IMR-90 (cell line): ENCODE measurements at regions not wholly inside any gene's neighbourhood (a gene's known extent, or its start where the extent isn't known, plus 50 kb on each side); places are given as distances from the start of the nearest gene placed in this dataset.

Experiments
- ATAC-seq: fragments of 200-7000 bp; cut with Tn5 transposase; 2 replicates; pipeline ENCODE4 v1.9.1; 2020; ENCODE audit warnings: low read depth, mild to moderate bottlenecking, moderate library complexity
- BruUV-seq: library from RNA; stranded (reverse); fragments of 400-500 nt; replicated peaks from 2 replicates; lab custom pipeline; 2021; lab: Mats Ljungman, UMichigan
- CTCF ChIA-PET: fragments of 300-600 bp; formaldehyde crosslinking; extraction: SDS; loops from one replicate; lab custom pipeline; 2021; ENCODE audit warnings: antibody characterized with exemption; lab: Yijun Ruan, JAX
- POLR2A ChIA-PET: fragments of 300-600 bp; sonication (Branson Sonifier 250); formaldehyde crosslinking; loops from one replicate; lab custom pipeline; 2022; ENCODE audit warnings: antibody characterized with exemption; ENCODE audit not compliant: unreplicated experiment; lab: Charles Lee
- DNase-seq: peaks from one replicate; pipeline ENCODE4 v3.0.0; 2013
- H2AFZ ChIP-seq: replicated peaks from 2 replicates; pipeline ENCODE3; 2013; ENCODE audit warnings: low read length, mild to moderate bottlenecking; ENCODE audit not compliant: poor library complexity
- H2AK5ac ChIP-seq: 2 replicates; pipeline ENCODE4 v1.6.1; 2013; ENCODE audit warnings: low read depth, low read length, inconsistent platforms
- H2AK9ac ChIP-seq: replicated peaks from 2 replicates; pipeline ENCODE3; 2013; ENCODE audit warnings: mild to moderate bottlenecking, low read depth, low read length, moderate library complexity; ENCODE audit not compliant: poor library complexity
- H2BK120ac ChIP-seq: 2 replicates; pipeline ENCODE4 v1.6.1; 2013; ENCODE audit warnings: low read depth, low read length, inconsistent platforms
- H2BK15ac ChIP-seq: 3 replicates; pipeline ENCODE4 v1.6.1; 2013; ENCODE audit warnings: low read depth, low read length, inconsistent platforms
- H2BK20ac ChIP-seq: 2 replicates; pipeline ENCODE4 v1.6.1; 2013; ENCODE audit warnings: low read depth, mild to moderate bottlenecking, inconsistent platforms, low read length, moderate library complexity
- H2BK5ac ChIP-seq: 2 replicates; pipeline ENCODE4 v1.6.1; 2013; ENCODE audit warnings: mild to moderate bottlenecking, low read depth, low read length, inconsistent platforms; ENCODE audit not compliant: poor library complexity, severe bottlenecking
- H3K14ac ChIP-seq: replicated peaks from 2 replicates; pipeline ENCODE4 v1.6.1; 2013; ENCODE audit warnings: low read depth, low read length, inconsistent platforms
- H3K18ac ChIP-seq: 2 replicates; pipeline ENCODE4 v1.6.1; 2013; ENCODE audit warnings: low read depth, low read length, control low read depth
- H3K23ac ChIP-seq: 2 replicates; pipeline ENCODE4 v1.6.1; 2013; ENCODE audit warnings: low read depth, low read length, inconsistent platforms
- H3K27ac ChIP-seq: 2 replicates; pipeline ENCODE4 v1.5.1; 2013; ENCODE audit warnings: mild to moderate bottlenecking, control low read depth, low read length; ENCODE audit not compliant: insufficient read depth
- H3K27me3 ChIP-seq: 2 replicates; pipeline ENCODE4 v1.6.1; 2013; ENCODE audit warnings: low read length; ENCODE audit not compliant: control insufficient read depth, insufficient read depth
- H3K36me3 ChIP-seq: 2 replicates; pipeline ENCODE4 v1.6.1; 2013; ENCODE audit warnings: low read length, mixed read lengths; ENCODE audit not compliant: control insufficient read depth, insufficient read depth
- H3K4ac ChIP-seq: 2 replicates; pipeline ENCODE4 v1.6.1; 2013; ENCODE audit warnings: low read depth, low read length, inconsistent platforms
- H3K4me1 ChIP-seq: 2 replicates; pipeline ENCODE4 v1.6.1; 2013; ENCODE audit warnings: low read length, mixed read lengths; ENCODE audit not compliant: control insufficient read depth, insufficient read depth
- H3K4me2 ChIP-seq: 2 replicates; pipeline ENCODE4 v1.6.1; 2013; ENCODE audit warnings: low read depth, mild to moderate bottlenecking, control low read depth, low read length, moderate library complexity
- H3K4me3 ChIP-seq: 2 replicates; pipeline ENCODE4 v1.5.1; 2013; ENCODE audit warnings: low read depth, mild to moderate bottlenecking, control low read depth, low read length, moderate library complexity; ENCODE audit not compliant: insufficient read depth
- H3K56ac ChIP-seq: 2 replicates; pipeline ENCODE4 v1.6.1; 2013; ENCODE audit warnings: low read length, inconsistent platforms; ENCODE audit not compliant: insufficient read depth; ENCODE audit errors: extremely low read depth
- H3K79me1 ChIP-seq, 2 experiments: 2 replicates each; pipeline ENCODE4 v1.6.1; 2013; ENCODE audit warnings: low read length in 2 of 2, inconsistent platforms in 1 of 2, low read depth in 1 of 2
- H3K9ac ChIP-seq: 2 replicates; pipeline ENCODE4 v1.6.1; 2013; ENCODE audit warnings: low read depth, low read length, control low read depth
- H3K9me1 ChIP-seq: 2 replicates; pipeline ENCODE4 v1.6.1; 2013; ENCODE audit warnings: low read length, inconsistent platforms; ENCODE audit not compliant: insufficient read depth
- H3K9me3 ChIP-seq: 2 replicates; pipeline ENCODE4 v1.6.1; 2013; ENCODE audit warnings: low read length; ENCODE audit not compliant: control insufficient read depth, insufficient read depth
- H4K20me1 ChIP-seq: 2 replicates; pipeline ENCODE4 v1.6.1; 2013; ENCODE audit warnings: low read length, inconsistent platforms; ENCODE audit not compliant: insufficient read depth
- H4K5ac ChIP-seq: 2 replicates; pipeline ENCODE4 v1.6.1; 2013; ENCODE audit warnings: mild to moderate bottlenecking, low read depth, low read length, control low read depth
- H4K8ac ChIP-seq, 2 experiments: 2 replicates each; pipeline ENCODE4 v1.6.1; 2013; ENCODE audit warnings: low read depth in 2 of 2, low read length in 2 of 2, control low read depth in 1 of 2, inconsistent platforms in 1 of 2
- H4K91ac ChIP-seq: 2 replicates; pipeline ENCODE4 v1.6.1; 2013; ENCODE audit warnings: low read depth, low read length, inconsistent platforms; ENCODE audit not compliant: insufficient read depth
- BHLHE40 ChIP-seq: fragments of 150-350 bp; IDR thresholded peaks from 2 replicates; pipeline ENCODE4 v1.6.1; 2016; ENCODE audit warnings: mild to moderate bottlenecking, low read depth, low read length
- CEBPB ChIP-seq: IDR thresholded peaks from 2 replicates; pipeline ENCODE4 v1.6.1; 2012; ENCODE audit warnings: low read depth, low read length, improper control_type of control experiment
- CHD1 ChIP-seq: IDR thresholded peaks from 2 replicates; pipeline ENCODE4 v1.6.1; 2012; ENCODE audit warnings: low read depth, low read length, improper control_type of control experiment
- FOS ChIP-seq: fragments of 150-350 bp; IDR thresholded peaks from 2 replicates; pipeline ENCODE4 v1.6.1; 2016; ENCODE audit warnings: low read depth, low read length
- MAFK ChIP-seq: IDR thresholded peaks from 2 replicates; pipeline ENCODE4 v1.6.1; 2012; ENCODE audit warnings: low read depth, low read length, improper control_type of control experiment
- MAZ ChIP-seq: IDR thresholded peaks from 2 replicates; pipeline ENCODE4 v1.6.1; 2012; ENCODE audit warnings: low read depth, mild to moderate bottlenecking, low read length, improper control_type of control experiment, moderate library complexity, borderline replicate concordance
- NFE2L2 ChIP-seq: fragments of 150-350 bp; IDR thresholded peaks from 2 replicates; pipeline ENCODE4 v1.6.1; 2016; ENCODE audit warnings: low read depth, mild to moderate bottlenecking, low read length
- RAD21 ChIP-seq: IDR thresholded peaks from 2 replicates; pipeline ENCODE4 v1.6.1; 2012; ENCODE audit warnings: low read length, improper control_type of control experiment
- RCOR1 ChIP-seq: IDR thresholded peaks from 2 replicates; pipeline ENCODE4 v1.6.1; 2012; ENCODE audit warnings: mild to moderate bottlenecking, low read length, improper control_type of control experiment; ENCODE audit not compliant: insufficient replicate concordance
- RFX5 ChIP-seq: IDR thresholded peaks from 2 replicates; pipeline ENCODE4 v1.8.0; 2012; ENCODE audit warnings: low read depth, mild to moderate bottlenecking, low read length, moderate library complexity
- SMC3 ChIP-seq: fragments of 150-350 bp; IDR thresholded peaks from 2 replicates; pipeline ENCODE4 v1.6.1; 2016; ENCODE audit warnings: low read depth, mild to moderate bottlenecking, antibody characterized with exemption, low read length, moderate library complexity
- WGBS, 2 experiments: methylation state at CpG; one replicate each; pipeline versions ENCODE4 v1.1.5 to v1.1.7; 2013; ENCODE audit warnings: missing lambda C conversion rate in 2 of 2; ENCODE audit not compliant: insufficient read length in 1 of 2; ENCODE audit errors: extremely low coverage in 2 of 2; 5-methylcytosine and 5-hydroxymethylcytosine counted together
- dilution Hi-C: fragments of 300-500 bp; cut with HindIII; formaldehyde crosslinking; loops from one replicate; pipeline ENCODE4 v1.14.3; 2018; ENCODE audit warnings: low sequenced_read_pairs; ENCODE audit not compliant: unreplicated experiment
- in situ Hi-C: fragments of 300-500 bp; cut with MboI; formaldehyde crosslinking; loops from 3 replicates; pipeline ENCODE4 v1.14.3; 2019; ENCODE audit warnings: low sequenced_read_pairs, inconsistent platforms, mixed read lengths
- intact Hi-C: fragments of 100-400 bp; cut with micrococcal nuclease; formaldehyde crosslinking; loops from 2 replicates; pipeline ENCODE4 v1.10.0; 2022

GRCh38 chr4:149952101-149952500 lies 126.1 kb upstream of the DCLK2 start:
- Histone ChIP-seq H2BK5ac (no peak overlapping the region), H3K36me3 (no peaks in the 10 kb centered on the region), H2BK15ac (no peak overlapping the region), H3K18ac (no peak overlapping the region), H3K4me3 (no peak overlapping the region), H3K79me1 (no peaks in the 10 kb centered on the region), H3K27me3 (peaks cover 5% of the 10 kb centered on the region), H3K9me1 (no peaks in the 10 kb centered on the region), H2AK5ac (no peak overlapping the region), H4K8ac (no peak overlapping the region), H2AK9ac (no peak overlapping the region), H3K27ac (no peak overlapping the region), H3K14ac (no peak overlapping the region), H4K5ac (no peak overlapping the region), H2BK120ac (no peak overlapping the region), H3K9me3 (no peaks in the 10 kb centered on the region), H3K56ac (no peak overlapping the region), H3K4ac (no peak overlapping the region), H3K9ac (no peak overlapping the region), H4K20me1 (no peaks in the 10 kb centered on the region), H2AFZ (no peak overlapping the region), H3K4me1 (no peaks in the 10 kb centered on the region), H3K23ac (no peak overlapping the region), H3K4me2 (no peak overlapping the region), H4K91ac (no peak overlapping the region), H2BK20ac (no peak overlapping the region)
- BruUV-seq, result no TSS peak
- TF ChIP-seq BHLHE40, result no peak
- no peak for TF ChIP-seq CEBPB
- TF ChIP-seq SMC3, result no peak
- TF ChIP-seq MAZ, result no peak
- TF ChIP-seq MAFK, result no peak
- no peak for TF ChIP-seq FOS
- no peak for TF ChIP-seq RFX5
- no peak for TF ChIP-seq NFE2L2
- no peak for TF ChIP-seq RAD21
- TF ChIP-seq CHD1, result no peak
- no peak for TF ChIP-seq RCOR1
- dilution Hi-C loops, result no loop called here
- ChIA-PET CTCF (no interaction called here), POLR2A (no interaction called here)
- WGBS, 2 experiments, result no CpG with 5 or more reads among the region's 1 CpG
- no peak for ATAC-seq
- intact Hi-C loops, result no loop called here
- in situ Hi-C loops, result no loop called here
- DNase-seq, result no peak
